ENCODE measurements at regions not wholly inside any gene's neighbourhood (a gene's known extent, or its start where the extent isn't known, plus 50 kb on each side); places are given as distances from the start of the nearest gene placed in this dataset.

GRCh38 chr20:22775256-22775655, 190.9 kb upstream of the FOXA2 start:
- H3K27ac Mint-ChIP-seq, result no peak overlapping the region
- DNase-seq (ENCODE audit: low spot score, unreplicated experiment), result no peak
- peaks cover 10% of the 10 kb centered on the region for H3K27me3 Mint-ChIP-seq
- H3K9me3 Mint-ChIP-seq (ENCODE audit: low read depth), result peaks cover 3% of the 10 kb centered on the region
- H3K36me3 Mint-ChIP-seq (ENCODE audit: insufficient read depth), result no peaks in the 10 kb centered on the region
- no peak for TF ChIP-seq CTCF (IDR thresholded peaks at IDR 0.05; ENCODE audit: unreplicated experiment)
- peaks cover 5% of the 10 kb centered on the region for H3K4me1 Mint-ChIP-seq (ENCODE audit: low read depth)
- no peak overlapping the region for H3K4me3 Mint-ChIP-seq (ENCODE audit: low read depth)

GRCh38 chr20:22775671-22776139, 191.3 kb upstream of the FOXA2 start:
- Mint-ChIP-seq H3K27ac (no peak overlapping the region), H3K4me3 (ENCODE audit: low read depth) (no peak overlapping the region), H3K9me3 (ENCODE audit: low read depth) (peaks cover 3% of the 10 kb centered on the region), H3K4me1 (ENCODE audit: low read depth) (peaks cover 5% of the 10 kb centered on the region), H3K27me3 (peaks cover 10% of the 10 kb centered on the region), H3K36me3 (ENCODE audit: insufficient read depth) (no peaks in the 10 kb centered on the region)
- no peak for TF ChIP-seq CTCF (IDR thresholded peaks at IDR 0.05; ENCODE audit: unreplicated experiment)
- no peak for DNase-seq (ENCODE audit: low spot score, unreplicated experiment)

- Mint-ChIP-seq H3K4me1 (ENCODE audit: low read depth) (peaks cover 5% of the 10 kb centered on the region), H3K27me3 (peaks cover 3% of the 10 kb centered on the region), H3K36me3 (ENCODE audit: insufficient read depth) (no peaks in the 10 kb centered on the region), H3K27ac (no peak overlapping the region), H3K9me3 (ENCODE audit: low read depth) (peaks cover 3% of the 10 kb centered on the region), H3K4me3 (ENCODE audit: low read depth) (no peak overlapping the region)
- no peak for DNase-seq (ENCODE audit: low spot score, unreplicated experiment)
- no peak for TF ChIP-seq CTCF (IDR thresholded peaks at IDR 0.05; ENCODE audit: unreplicated experiment)
Measured at GRCh38 chr20:22776369-22776768, 192.0 kb upstream of the FOXA2 start.

GRCh38 chr20:22779878-22780277, 195.5 kb upstream of the FOXA2 start:
- Mint-ChIP-seq H3K27me3 (peaks cover 3% of the 10 kb centered on the region), H3K9me3 (ENCODE audit: low read depth) (peaks cover 5% of the 10 kb centered on the region), H3K36me3 (ENCODE audit: insufficient read depth) (no peaks in the 10 kb centered on the region), H3K4me3 (ENCODE audit: low read depth) (no peak overlapping the region), H3K4me1 (ENCODE audit: low read depth) (peaks cover 3% of the 10 kb centered on the region), H3K27ac (no peak overlapping the region)
- TF ChIP-seq CTCF (IDR thresholded peaks at IDR 0.05; ENCODE audit: unreplicated experiment), result no peak
- no peak for DNase-seq (ENCODE audit: low spot score, unreplicated experiment)

GRCh38 chr20:22781869-22782268, 197.5 kb upstream of the FOXA2 start:
- Mint-ChIP-seq H3K4me1 (ENCODE audit: low read depth) (peaks cover 3% of the 10 kb centered on the region), H3K27ac (no peak overlapping the region)

More at GRCh38 chr20:22781869-22782268, 197.5 kb upstream of the FOXA2 start:
- peaks cover 3% of the 10 kb centered on the region for H3K27me3 Mint-ChIP-seq
- no peaks in the 10 kb centered on the region for H3K36me3 Mint-ChIP-seq (ENCODE audit: insufficient read depth)
- no peak overlapping the region for H3K4me3 Mint-ChIP-seq (ENCODE audit: low read depth)
- no peak for DNase-seq (ENCODE audit: low spot score, unreplicated experiment)
- no peak for TF ChIP-seq CTCF (IDR thresholded peaks at IDR 0.05; ENCODE audit: unreplicated experiment)
- peaks cover 11% of the 10 kb centered on the region for H3K9me3 Mint-ChIP-seq (ENCODE audit: low read depth)
